ENCODE measurements at regions not wholly inside any gene's neighbourhood (a gene's known extent, or its start where the extent isn't known, plus 50 kb on each side); places are given as distances from the start of the nearest gene placed in this dataset.

GRCh38 chr2:176388861-176389260, 119.6 kb downstream of the MTX2 start:
- DNase-seq (ENCODE audit: low spot score in 2 of 2) (no peak), ATAC-seq (replicated peaks; ENCODE audit: extremely low read depth, poor library complexity, severe bottlenecking) (no peak)
- Mint-ChIP-seq H3K4me1 (no peaks in the 10 kb centered on the region), H3K9me3 (no peaks in the 10 kb centered on the region), H3K27ac (ENCODE audit: low read depth) (no peak overlapping the region), H3K4me3 (no peak overlapping the region), H3K36me3 (ENCODE audit: insufficient read depth) (peaks cover 3% of the 10 kb centered on the region), H3K27me3 (peaks cover 57% of the 10 kb centered on the region)

GRCh38 chr2:176390276-176391147, 121.3 kb downstream of the MTX2 start:
- H3K36me3 Mint-ChIP-seq (ENCODE audit: insufficient read depth) = peaks cover 3% of the 10 kb centered on the region
- H3K9me3 Mint-ChIP-seq = no peaks in the 10 kb centered on the region
- H3K4me1 Mint-ChIP-seq = no peaks in the 10 kb centered on the region
- ATAC-seq (replicated peaks; ENCODE audit: extremely low read depth, poor library complexity, severe bottlenecking) (no peak), DNase-seq (ENCODE audit: low spot score in 2 of 2) (no peak)
- no peak overlapping the region for H3K4me3 Mint-ChIP-seq
- peaks cover 61% of the 10 kb centered on the region for H3K27me3 Mint-ChIP-seq
- H3K27ac Mint-ChIP-seq (ENCODE audit: low read depth) = no peak overlapping the region

- DNase-seq (ENCODE audit: low spot score in 2 of 2) = no peak
- Mint-ChIP-seq H3K27me3 (peaks cover 61% of the 10 kb centered on the region), H3K9me3 (no peaks in the 10 kb centered on the region), H3K36me3 (ENCODE audit: insufficient read depth) (peaks cover 3% of the 10 kb centered on the region), H3K4me1 (no peaks in the 10 kb centered on the region), H3K27ac (ENCODE audit: low read depth) (no peak overlapping the region), H3K4me3 (no peak overlapping the region)
- ATAC-seq (replicated peaks; ENCODE audit: extremely low read depth, poor library complexity, severe bottlenecking) = no peak
Observed at GRCh38 chr2:176391148-176391419, 121.8 kb downstream of the MTX2 start.

- H3K4me1 Mint-ChIP-seq = no peaks in the 10 kb centered on the region
- no peaks in the 10 kb centered on the region for H3K9me3 Mint-ChIP-seq
- no peak for ATAC-seq (replicated peaks; ENCODE audit: extremely low read depth, poor library complexity, severe bottlenecking)
- H3K27me3 Mint-ChIP-seq = peaks cover 61% of the 10 kb centered on the region
- no peaks in the 10 kb centered on the region for H3K36me3 Mint-ChIP-seq (ENCODE audit: insufficient read depth)
- no peak for DNase-seq (ENCODE audit: low spot score in 2 of 2)
- no peak overlapping the region for H3K27ac Mint-ChIP-seq (ENCODE audit: low read depth)
- H3K4me3 Mint-ChIP-seq = no peak overlapping the region
Observed at GRCh38 chr2:176392249-176392648, 123.0 kb downstream of the MTX2 start.

GRCh38 chr2:176392744-176393414, 123.6 kb downstream of the MTX2 start:
- no peaks in the 10 kb centered on the region for H3K9me3 Mint-ChIP-seq
- ATAC-seq (replicated peaks; ENCODE audit: extremely low read depth, poor library complexity, severe bottlenecking) (no peak), DNase-seq (ENCODE audit: low spot score in 2 of 2) (no peak)
- no peaks in the 10 kb centered on the region for H3K36me3 Mint-ChIP-seq (ENCODE audit: insufficient read depth)
- no peak overlapping the region for H3K27ac Mint-ChIP-seq (ENCODE audit: low read depth)
- no peaks in the 10 kb centered on the region for H3K4me1 Mint-ChIP-seq
- H3K4me3 Mint-ChIP-seq = no peak overlapping the region
- H3K27me3 Mint-ChIP-seq = peaks cover 61% of the 10 kb centered on the region

- Mint-ChIP-seq H3K27me3 (peaks cover 42% of the 10 kb centered on the region), H3K9me3 (no peaks in the 10 kb centered on the region), H3K4me3 (no peak overlapping the region), H3K4me1 (no peaks in the 10 kb centered on the region), H3K27ac (ENCODE audit: low read depth) (no peak overlapping the region), H3K36me3 (ENCODE audit: insufficient read depth) (no peaks in the 10 kb centered on the region)
- DNase-seq (ENCODE audit: low spot score in 2 of 2) (no peak), ATAC-seq (replicated peaks; ENCODE audit: extremely low read depth, poor library complexity, severe bottlenecking) (no peak)
Observed at GRCh38 chr2:176395273-176395854, 126.1 kb downstream of the MTX2 start.

- DNase-seq (ENCODE audit: low spot score in 2 of 2) = no peak
Observed at GRCh38 chr2:176398243-176399073, 129.2 kb downstream of the MTX2 start.

GRCh38 chr2:176399074-176399598, 129.9 kb downstream of the MTX2 start:
- H3K27me3 Mint-ChIP-seq = peaks cover 31% of the 10 kb centered on the region
- H3K4me3 Mint-ChIP-seq = no peak overlapping the region
- no peak overlapping the region for H3K27ac Mint-ChIP-seq (ENCODE audit: low read depth)
- ATAC-seq (replicated peaks; ENCODE audit: extremely low read depth, poor library complexity, severe bottlenecking) = no peak
- DNase-seq (ENCODE audit: low spot score in 2 of 2) = no peak
- no peaks in the 10 kb centered on the region for H3K4me1 Mint-ChIP-seq
- H3K36me3 Mint-ChIP-seq (ENCODE audit: insufficient read depth) = no peaks in the 10 kb centered on the region
- no peaks in the 10 kb centered on the region for H3K9me3 Mint-ChIP-seq

More at GRCh38 chr2:176398243-176399073, 129.2 kb downstream of the MTX2 start:
- Mint-ChIP-seq H3K4me1 (no peaks in the 10 kb centered on the region), H3K27ac (ENCODE audit: low read depth) (no peak overlapping the region), H3K27me3 (peaks cover 31% of the 10 kb centered on the region), H3K9me3 (no peaks in the 10 kb centered on the region), H3K4me3 (no peak overlapping the region), H3K36me3 (ENCODE audit: insufficient read depth) (no peaks in the 10 kb centered on the region)
- ATAC-seq (replicated peaks; ENCODE audit: extremely low read depth, poor library complexity, severe bottlenecking) = no peak

GRCh38 chr2:176405477-176405876, 136.2 kb downstream of the MTX2 start:
- DNase-seq (ENCODE audit: low spot score in 2 of 2) (no peak), ATAC-seq (replicated peaks; ENCODE audit: extremely low read depth, poor library complexity, severe bottlenecking) (no peak)
- Mint-ChIP-seq H3K4me1 (no peaks in the 10 kb centered on the region), H3K4me3 (no peak overlapping the region), H3K9me3 (no peaks in the 10 kb centered on the region), H3K27me3 (peaks cover 27% of the 10 kb centered on the region), H3K36me3 (ENCODE audit: insufficient read depth) (no peaks in the 10 kb centered on the region), H3K27ac (ENCODE audit: low read depth) (no peak overlapping the region)

- Mint-ChIP-seq H3K27me3 (peaks cover 48% of the 10 kb centered on the region), H3K4me1 (no peaks in the 10 kb centered on the region), H3K4me3 (no peak overlapping the region), H3K9me3 (no peaks in the 10 kb centered on the region), H3K27ac (ENCODE audit: low read depth) (no peak overlapping the region), H3K36me3 (ENCODE audit: insufficient read depth) (no peaks in the 10 kb centered on the region)
- ATAC-seq (replicated peaks; ENCODE audit: extremely low read depth, poor library complexity, severe bottlenecking) (no peak), DNase-seq (ENCODE audit: low spot score in 2 of 2) (no peak)
Observed at GRCh38 chr2:176407706-176408105, 138.5 kb downstream of the MTX2 start.

GRCh38 chr2:176409671-176410070, 140.4 kb downstream of the MTX2 start:
- no peak overlapping the region for H3K27ac Mint-ChIP-seq (ENCODE audit: low read depth)
- H3K36me3 Mint-ChIP-seq (ENCODE audit: insufficient read depth) = no peaks in the 10 kb centered on the region
- no peak overlapping the region for H3K4me3 Mint-ChIP-seq
- no peaks in the 10 kb centered on the region for H3K4me1 Mint-ChIP-seq
- no peaks in the 10 kb centered on the region for H3K9me3 Mint-ChIP-seq
- no peak for DNase-seq (ENCODE audit: low spot score in 2 of 2)
- H3K27me3 Mint-ChIP-seq = peaks cover 64% of the 10 kb centered on the region
- no peak for ATAC-seq (replicated peaks; ENCODE audit: extremely low read depth, poor library complexity, severe bottlenecking)

- no peaks in the 10 kb centered on the region for H3K36me3 Mint-ChIP-seq (ENCODE audit: insufficient read depth)
- no peaks in the 10 kb centered on the region for H3K9me3 Mint-ChIP-seq
- ATAC-seq (replicated peaks; ENCODE audit: extremely low read depth, poor library complexity, severe bottlenecking) = no peak
Observed at GRCh38 chr2:176412136-176412535, 142.9 kb downstream of the MTX2 start.

More at GRCh38 chr2:176412136-176412535, 142.9 kb downstream of the MTX2 start:
- no peaks in the 10 kb centered on the region for H3K4me1 Mint-ChIP-seq
- peaks cover 86% of the 10 kb centered on the region for H3K27me3 Mint-ChIP-seq
- DNase-seq (ENCODE audit: low spot score in 2 of 2) = no peak
- H3K27ac Mint-ChIP-seq (ENCODE audit: low read depth) = no peak overlapping the region
- H3K4me3 Mint-ChIP-seq = no peak overlapping the region

Measured in central memory CD8-positive, alpha-beta T cell (primary cell).